ENCODE measurements at regions not wholly inside any gene's neighbourhood (a gene's known extent, or its start where the extent isn't known, plus 50 kb on each side); places are given as distances from the start of the nearest gene placed in this dataset.
"Not testable (repeated sequence)": the region's sequence is repeated elsewhere in the genome, so short reads cannot be mapped to it uniquely, and the experiment has no call there.

DNA sequence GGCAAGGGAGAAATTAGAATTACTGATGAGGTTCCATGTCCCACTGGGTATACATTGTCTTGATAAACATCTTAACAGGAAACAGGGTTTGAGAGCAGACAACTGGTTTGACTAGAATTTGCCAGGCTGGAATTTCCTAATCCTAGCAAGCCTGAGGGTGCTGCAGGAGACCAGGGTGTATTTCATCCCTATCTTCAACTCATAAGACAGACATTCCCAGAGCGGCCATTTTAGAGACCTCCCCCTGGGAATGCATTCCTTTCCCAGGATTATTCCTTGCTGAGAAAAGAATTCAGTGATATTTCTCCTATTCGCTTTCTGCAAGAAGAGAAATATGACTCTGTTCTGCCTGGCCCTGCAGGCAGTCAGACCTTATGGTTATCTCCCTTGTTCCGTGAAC, 859.3 kb upstream of the GBE1 start:
- TF ChIP-seq, protein P1, sequence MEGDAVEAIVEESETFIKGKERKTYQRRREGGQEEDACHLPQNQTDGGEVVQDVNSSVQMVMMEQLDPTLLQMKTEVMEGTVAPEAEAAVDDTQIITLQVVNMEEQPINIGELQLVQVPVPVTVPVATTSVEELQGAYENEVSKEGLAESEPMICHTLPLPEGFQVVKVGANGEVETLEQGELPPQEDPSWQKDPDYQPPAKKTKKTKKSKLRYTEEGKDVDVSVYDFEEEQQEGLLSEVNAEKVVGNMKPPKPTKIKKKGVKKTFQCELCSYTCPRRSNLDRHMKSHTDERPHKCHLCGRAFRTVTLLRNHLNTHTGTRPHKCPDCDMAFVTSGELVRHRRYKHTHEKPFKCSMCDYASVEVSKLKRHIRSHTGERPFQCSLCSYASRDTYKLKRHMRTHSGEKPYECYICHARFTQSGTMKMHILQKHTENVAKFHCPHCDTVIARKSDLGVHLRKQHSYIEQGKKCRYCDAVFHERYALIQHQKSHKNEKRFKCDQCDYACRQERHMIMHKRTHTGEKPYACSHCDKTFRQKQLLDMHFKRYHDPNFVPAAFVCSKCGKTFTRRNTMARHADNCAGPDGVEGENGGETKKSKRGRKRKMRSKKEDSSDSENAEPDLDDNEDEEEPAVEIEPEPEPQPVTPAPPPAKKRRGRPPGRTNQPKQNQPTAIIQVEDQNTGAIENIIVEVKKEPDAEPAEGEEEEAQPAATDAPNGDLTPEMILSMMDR (IDR thresholded peaks at IDR 0.05) = not testable (repeated sequence)
- not testable (repeated sequence) for TF ChIP-seq POLR2A (IDR thresholded peaks at IDR 0.05)
